ENCODE measurements at regions not wholly inside any gene's neighbourhood (a gene's known extent, or its start where the extent isn't known, plus 50 kb on each side); places are given as distances from the start of the nearest gene placed in this dataset.

- H3K27me3 ChIP-seq (ENCODE audit: insufficient read depth, low read length): no peaks in the 10 kb centered on the region
- Mint-ChIP-seq H3K9me3 (ENCODE audit: unreplicated experiment) (no peaks in the 10 kb centered on the region), H3K27ac (ENCODE audit: unreplicated experiment) (no peak overlapping the region), H3K36me3 (ENCODE audit: low read depth, unreplicated experiment) (no peaks in the 10 kb centered on the region), H3K4me1 (ENCODE audit: low read depth, unreplicated experiment) (no peaks in the 10 kb centered on the region), H3K27me3 (ENCODE audit: low read depth, unreplicated experiment) (peaks cover 14% of the 10 kb centered on the region), H3K4me3 (ENCODE audit: unreplicated experiment) (no peak overlapping the region)
- no peak overlapping the region for H3K27ac ChIP-seq (ENCODE audit: low read depth, low read length)
- no peaks in the 10 kb centered on the region for H3K4me1 ChIP-seq (ENCODE audit: insufficient read depth, low read length)
- FAIRE-seq (no peak), DNase-seq (ENCODE audit: low read depth) (no peak)
- no peaks in the 10 kb centered on the region for H4K20me1 ChIP-seq (ENCODE audit: insufficient read depth, low read length)
- no peaks in the 10 kb centered on the region for H3K9me3 ChIP-seq (ENCODE audit: insufficient read depth, low read depth, low read length)
- H3K79me2 ChIP-seq (ENCODE audit: insufficient read depth, low read length): no peaks in the 10 kb centered on the region
- no peak overlapping the region for H3K9ac ChIP-seq (ENCODE audit: low read length)
- H3K4me2 ChIP-seq (ENCODE audit: low read length): no peak overlapping the region
- no peak for TF ChIP-seq EZH2 (IDR thresholded peaks at IDR 0.05; ENCODE audit: insufficient read depth, low read length)
- no peak for TF ChIP-seq CTCF (IDR thresholded peaks at IDR 0.05; ENCODE audit: insufficient read depth, low read depth, low read length)
- H3K36me3 ChIP-seq (ENCODE audit: insufficient read depth, low read length): no peaks in the 10 kb centered on the region
- H3K4me3 ChIP-seq (ENCODE audit: insufficient read depth, low read depth, low read length): no peak overlapping the region
- no peak overlapping the region for H2AFZ ChIP-seq (ENCODE audit: low read depth, low read length)
These were observed 192.5 kb downstream of the HLX start for GRCh38 chr1:221071777-221072176.

DNA sequence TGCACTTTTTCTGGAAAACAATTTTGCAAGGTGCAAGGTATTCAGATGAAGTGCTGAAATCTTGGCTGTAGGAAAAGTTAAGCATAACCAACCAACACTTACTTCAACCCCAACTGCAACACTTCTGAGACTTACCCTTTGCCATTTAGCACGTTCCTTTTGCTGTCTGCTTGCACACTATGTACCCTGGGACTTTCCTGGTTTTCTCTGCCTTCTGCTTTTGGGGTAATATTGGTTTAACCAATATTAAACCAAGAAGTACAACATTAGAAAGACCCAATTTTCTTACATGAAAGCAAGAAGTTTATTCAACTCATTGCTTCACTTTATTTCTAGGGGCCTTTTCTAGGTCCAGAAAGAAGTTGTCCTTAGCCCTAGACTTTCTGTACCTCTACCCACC, 193.0 kb downstream of the HLX start:
- H3K27ac Mint-ChIP-seq (ENCODE audit: unreplicated experiment): no peak overlapping the region
- DNase-seq (ENCODE audit: low read depth) (no peak), FAIRE-seq (no peak)
- no peaks in the 10 kb centered on the region for H3K9me3 ChIP-seq (ENCODE audit: insufficient read depth, low read depth, low read length)
- no peaks in the 10 kb centered on the region for H3K9me3 Mint-ChIP-seq (ENCODE audit: unreplicated experiment)
- H4K20me1 ChIP-seq (ENCODE audit: insufficient read depth, low read length): no peaks in the 10 kb centered on the region
- H3K4me3 ChIP-seq (ENCODE audit: insufficient read depth, low read depth, low read length): no peak overlapping the region
- H3K27ac ChIP-seq (ENCODE audit: low read depth, low read length): no peak overlapping the region
- H3K27me3 ChIP-seq (ENCODE audit: insufficient read depth, low read length): no peaks in the 10 kb centered on the region
- H3K4me3 Mint-ChIP-seq (ENCODE audit: unreplicated experiment): no peak overlapping the region
- no peaks in the 10 kb centered on the region for H3K4me1 ChIP-seq (ENCODE audit: insufficient read depth, low read length)
- H3K27me3 Mint-ChIP-seq (ENCODE audit: low read depth, unreplicated experiment): peaks cover 11% of the 10 kb centered on the region
- H3K4me1 Mint-ChIP-seq (ENCODE audit: low read depth, unreplicated experiment): no peaks in the 10 kb centered on the region
- no peaks in the 10 kb centered on the region for H3K36me3 ChIP-seq (ENCODE audit: insufficient read depth, low read length)
- no peak overlapping the region for H2AFZ ChIP-seq (ENCODE audit: low read depth, low read length)
- H3K4me2 ChIP-seq (ENCODE audit: low read length): no peak overlapping the region
- no peaks in the 10 kb centered on the region for H3K79me2 ChIP-seq (ENCODE audit: insufficient read depth, low read length)
- TF ChIP-seq CTCF (IDR thresholded peaks at IDR 0.05; ENCODE audit: insufficient read depth, low read depth, low read length) (no peak), EZH2 (IDR thresholded peaks at IDR 0.05; ENCODE audit: insufficient read depth, low read length) (no peak)
- no peak overlapping the region for H3K9ac ChIP-seq (ENCODE audit: low read length)
- H3K36me3 Mint-ChIP-seq (ENCODE audit: low read depth, unreplicated experiment): no peaks in the 10 kb centered on the region

DNA sequence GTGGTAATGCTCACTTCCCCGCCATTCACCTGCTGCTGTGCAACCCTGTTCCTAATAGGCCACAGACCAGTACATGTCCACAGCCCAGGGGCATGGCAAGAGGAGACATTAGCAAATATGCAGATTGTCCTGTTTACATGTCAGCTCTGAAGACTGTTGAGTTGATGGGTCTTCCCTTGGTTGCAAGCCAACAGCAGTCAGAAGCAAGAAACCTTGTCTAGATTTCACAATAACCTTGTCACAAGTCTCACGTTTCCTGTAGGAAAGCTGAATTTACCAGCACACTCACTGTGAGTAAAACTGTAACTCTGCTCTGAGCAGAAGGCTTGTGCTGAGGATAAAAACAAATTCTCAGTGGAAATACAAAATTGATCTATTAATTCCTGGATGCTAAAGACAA, 195.1 kb downstream of the HLX start:
- Histone ChIP-seq H4K20me1 (ENCODE audit: insufficient read depth, low read length) (no peaks in the 10 kb centered on the region), H3K27ac (ENCODE audit: low read depth, low read length) (no peak overlapping the region), H3K27me3 (ENCODE audit: insufficient read depth, low read length) (no peaks in the 10 kb centered on the region), H3K4me2 (ENCODE audit: low read length) (no peak overlapping the region), H3K9me3 (ENCODE audit: insufficient read depth, low read depth, low read length) (no peaks in the 10 kb centered on the region), H3K4me3 (ENCODE audit: insufficient read depth, low read depth, low read length) (no peak overlapping the region), H2AFZ (ENCODE audit: low read depth, low read length) (no peak overlapping the region), H3K36me3 (ENCODE audit: insufficient read depth, low read length) (no peaks in the 10 kb centered on the region), H3K4me1 (ENCODE audit: insufficient read depth, low read length) (no peaks in the 10 kb centered on the region), H3K9ac (ENCODE audit: low read length) (no peak overlapping the region), H3K79me2 (ENCODE audit: insufficient read depth, low read length) (no peaks in the 10 kb centered on the region)
- Mint-ChIP-seq H3K9me3 (ENCODE audit: unreplicated experiment) (peaks cover 3% of the 10 kb centered on the region), H3K27me3 (ENCODE audit: low read depth, unreplicated experiment) (peaks cover 3% of the 10 kb centered on the region), H3K27ac (ENCODE audit: unreplicated experiment) (no peak overlapping the region), H3K4me3 (ENCODE audit: unreplicated experiment) (no peak overlapping the region), H3K36me3 (ENCODE audit: low read depth, unreplicated experiment) (no peaks in the 10 kb centered on the region), H3K4me1 (ENCODE audit: low read depth, unreplicated experiment) (no peaks in the 10 kb centered on the region)
- TF ChIP-seq CTCF (IDR thresholded peaks at IDR 0.05; ENCODE audit: insufficient read depth, low read depth, low read length) (no peak), EZH2 (IDR thresholded peaks at IDR 0.05; ENCODE audit: insufficient read depth, low read length) (no peak)
- no peak for FAIRE-seq
- DNase-seq (ENCODE audit: low read depth): no peak

All from astrocyte (in vitro differentiated cells and primary cell).